ENCODE measurements at regions not wholly inside any gene's neighbourhood (a gene's known extent, or its start where the extent isn't known, plus 50 kb on each side); places are given as distances from the start of the nearest gene placed in this dataset.

DNA sequence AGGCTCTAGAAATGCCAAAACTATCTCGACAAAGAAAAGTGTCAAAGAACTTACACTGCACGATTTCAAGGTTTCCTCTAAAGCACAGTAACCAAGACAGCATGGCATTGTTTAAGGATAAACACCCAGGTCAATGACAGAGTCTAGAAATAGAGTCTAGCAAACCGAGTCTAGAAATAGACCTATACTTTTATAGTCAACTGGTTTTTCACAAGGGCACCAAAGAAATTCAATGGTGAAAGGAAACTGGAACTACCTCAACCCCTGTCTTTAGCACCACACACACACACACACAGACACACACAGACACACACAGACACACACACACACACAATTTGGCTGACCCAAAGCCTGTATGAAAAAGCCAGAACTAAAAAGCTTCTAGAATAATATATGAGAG, 67.1 kb upstream of the PGBD5 start:
- no peak for TF ChIP-seq ATM (IDR thresholded peaks at IDR 0.05; ENCODE audit: borderline replicate concordance)
- TF ChIP-seq NR0B2 (CRISPR knock-in tag; IDR thresholded peaks at IDR 0.05), result no peak
- TF ChIP-seq, protein P1, sequence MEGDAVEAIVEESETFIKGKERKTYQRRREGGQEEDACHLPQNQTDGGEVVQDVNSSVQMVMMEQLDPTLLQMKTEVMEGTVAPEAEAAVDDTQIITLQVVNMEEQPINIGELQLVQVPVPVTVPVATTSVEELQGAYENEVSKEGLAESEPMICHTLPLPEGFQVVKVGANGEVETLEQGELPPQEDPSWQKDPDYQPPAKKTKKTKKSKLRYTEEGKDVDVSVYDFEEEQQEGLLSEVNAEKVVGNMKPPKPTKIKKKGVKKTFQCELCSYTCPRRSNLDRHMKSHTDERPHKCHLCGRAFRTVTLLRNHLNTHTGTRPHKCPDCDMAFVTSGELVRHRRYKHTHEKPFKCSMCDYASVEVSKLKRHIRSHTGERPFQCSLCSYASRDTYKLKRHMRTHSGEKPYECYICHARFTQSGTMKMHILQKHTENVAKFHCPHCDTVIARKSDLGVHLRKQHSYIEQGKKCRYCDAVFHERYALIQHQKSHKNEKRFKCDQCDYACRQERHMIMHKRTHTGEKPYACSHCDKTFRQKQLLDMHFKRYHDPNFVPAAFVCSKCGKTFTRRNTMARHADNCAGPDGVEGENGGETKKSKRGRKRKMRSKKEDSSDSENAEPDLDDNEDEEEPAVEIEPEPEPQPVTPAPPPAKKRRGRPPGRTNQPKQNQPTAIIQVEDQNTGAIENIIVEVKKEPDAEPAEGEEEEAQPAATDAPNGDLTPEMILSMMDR (CRISPR knock-in tag; IDR thresholded peaks at IDR 0.05), result no peak
- TF ChIP-seq, protein P2, sequence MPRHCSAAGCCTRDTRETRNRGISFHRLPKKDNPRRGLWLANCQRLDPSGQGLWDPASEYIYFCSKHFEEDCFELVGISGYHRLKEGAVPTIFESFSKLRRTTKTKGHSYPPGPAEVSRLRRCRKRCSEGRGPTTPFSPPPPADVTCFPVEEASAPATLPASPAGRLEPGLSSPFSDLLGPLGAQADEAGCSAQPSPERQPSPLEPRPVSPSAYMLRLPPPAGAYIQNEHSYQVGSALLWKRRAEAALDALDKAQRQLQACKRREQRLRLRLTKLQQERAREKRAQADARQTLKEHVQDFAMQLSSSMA (CRISPR knock-in tag; IDR thresholded peaks at IDR 0.05), result no peak
- TF ChIP-seq ZBTB14 (CRISPR knock-in tag; IDR thresholded peaks at IDR 0.05), result no peak
- no peak for TF ChIP-seq BRF2 (CRISPR knock-in tag; IDR thresholded peaks at IDR 0.05)
- TF ChIP-seq CHD4 (IDR thresholded peaks at IDR 0.05; ENCODE audit: borderline replicate concordance, low read length), result no peak
- no peak for TF ChIP-seq SUZ12 (IDR thresholded peaks at IDR 0.05; ENCODE audit: low read depth, low read length)
- TF ChIP-seq POLR2A (IDR thresholded peaks at IDR 0.05; ENCODE audit: insufficient read depth in 1 of 2, low read depth in 2 of 2, low read length in 2 of 2), result no peak
- TF ChIP-seq ZNF589 (CRISPR knock-in tag; conservative IDR thresholded peaks at IDR 0.05), result no peak
- no peak for TF ChIP-seq ZSCAN30 (CRISPR knock-in tag; IDR thresholded peaks at IDR 0.05)
- TF ChIP-seq CBX5 (CRISPR knock-in tag; IDR thresholded peaks at IDR 0.05; ENCODE audit: borderline replicate concordance), result no peak
- TF ChIP-seq TARDBP (CRISPR knock-in tag; IDR thresholded peaks at IDR 0.05), result no peak
- TF ChIP-seq ZNF530 (CRISPR knock-in tag; IDR thresholded peaks at IDR 0.05; ENCODE audit: low read depth), result no peak

Measured in HepG2 (cell line).